ENCODE measurements at regions not wholly inside any gene's neighbourhood (a gene's known extent, or its start where the extent isn't known, plus 50 kb on each side); places are given as distances from the start of the nearest gene placed in this dataset.

DNA sequence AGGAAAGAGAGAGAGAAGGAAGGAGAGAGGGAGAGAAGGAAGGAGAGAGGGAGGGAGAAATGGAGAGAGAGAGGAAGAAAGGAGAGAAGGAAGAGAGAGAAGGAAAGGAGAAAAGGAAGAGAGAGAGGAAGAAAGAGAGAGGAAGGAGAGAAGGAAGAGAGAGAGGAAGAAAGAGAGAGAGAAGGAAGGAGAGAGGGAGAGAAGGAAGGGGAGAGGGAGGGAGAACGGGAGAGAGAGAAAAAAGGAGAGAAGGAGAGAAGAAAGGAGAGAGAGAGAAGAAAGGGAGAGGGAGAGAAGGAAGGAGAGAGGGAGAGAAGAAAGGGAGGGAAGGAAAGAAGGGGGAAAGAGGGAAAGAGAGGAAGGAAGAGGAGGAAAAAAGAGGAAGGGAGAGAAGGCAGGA, 1070.7 kb downstream of the UQCRFS1 start:
- no peak for DNase-seq
- ATAC-seq = no peak
- TF ChIP-seq, protein P1, sequence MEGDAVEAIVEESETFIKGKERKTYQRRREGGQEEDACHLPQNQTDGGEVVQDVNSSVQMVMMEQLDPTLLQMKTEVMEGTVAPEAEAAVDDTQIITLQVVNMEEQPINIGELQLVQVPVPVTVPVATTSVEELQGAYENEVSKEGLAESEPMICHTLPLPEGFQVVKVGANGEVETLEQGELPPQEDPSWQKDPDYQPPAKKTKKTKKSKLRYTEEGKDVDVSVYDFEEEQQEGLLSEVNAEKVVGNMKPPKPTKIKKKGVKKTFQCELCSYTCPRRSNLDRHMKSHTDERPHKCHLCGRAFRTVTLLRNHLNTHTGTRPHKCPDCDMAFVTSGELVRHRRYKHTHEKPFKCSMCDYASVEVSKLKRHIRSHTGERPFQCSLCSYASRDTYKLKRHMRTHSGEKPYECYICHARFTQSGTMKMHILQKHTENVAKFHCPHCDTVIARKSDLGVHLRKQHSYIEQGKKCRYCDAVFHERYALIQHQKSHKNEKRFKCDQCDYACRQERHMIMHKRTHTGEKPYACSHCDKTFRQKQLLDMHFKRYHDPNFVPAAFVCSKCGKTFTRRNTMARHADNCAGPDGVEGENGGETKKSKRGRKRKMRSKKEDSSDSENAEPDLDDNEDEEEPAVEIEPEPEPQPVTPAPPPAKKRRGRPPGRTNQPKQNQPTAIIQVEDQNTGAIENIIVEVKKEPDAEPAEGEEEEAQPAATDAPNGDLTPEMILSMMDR (IDR thresholded peaks at IDR 0.05) = no peak
- Histone ChIP-seq H3K27ac (no peak overlapping the region), H3K4me3 (no peak overlapping the region), H3K36me3 (ENCODE audit: insufficient read depth in 1 of 2, low read depth in 1 of 2) (no peaks in the 10 kb centered on the region), H3K4me1 (no peaks in the 10 kb centered on the region), H3K9me3 (no peaks in the 10 kb centered on the region), H3K27me3 (ENCODE audit: insufficient read depth in 3 of 3, low read length in 2 of 3) (no peaks in the 10 kb centered on the region)
- intact Hi-C loops (cut with DNase I) = no loop called here
- 27 to 86% (median 81%) methylated on average over 1 of the region's 1 CpG for WGBS, 3 donors

DNA sequence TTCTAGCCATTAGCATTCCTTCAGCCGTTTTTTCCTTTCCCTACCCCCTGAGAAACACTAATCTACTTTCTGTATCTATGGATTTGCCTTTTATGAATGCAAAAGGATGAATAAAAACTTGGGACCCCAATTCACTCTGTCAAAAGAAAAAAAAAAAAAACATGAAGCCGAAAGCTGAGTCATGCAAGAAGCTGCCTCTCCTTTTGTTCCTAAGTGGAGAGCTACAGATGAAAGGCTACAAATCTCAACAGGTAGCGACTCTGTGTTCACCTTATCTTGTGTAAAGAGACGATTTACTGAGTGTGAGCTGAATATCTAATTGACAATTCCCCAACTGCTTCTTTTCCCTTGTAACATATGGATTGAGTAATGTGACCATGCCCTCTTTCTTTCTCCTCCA, 1072.8 kb downstream of the UQCRFS1 start:
- intact Hi-C loops (cut with DNase I) = no loop called here
- Histone ChIP-seq H3K4me1 (no peaks in the 10 kb centered on the region), H3K4me3 (no peak overlapping the region), H3K27me3 (ENCODE audit: insufficient read depth in 3 of 3, low read length in 2 of 3) (no peaks in the 10 kb centered on the region), H3K9me3 (no peaks in the 10 kb centered on the region), H3K36me3 (ENCODE audit: insufficient read depth in 1 of 2, low read depth in 1 of 2) (no peaks in the 10 kb centered on the region), H3K27ac (no peak overlapping the region)
- 71 to 74% (median 73%) methylated on average over 4 of the region's 4 CpGs for WGBS, 3 donors
- DNase-seq (no peak), ATAC-seq (no peak)
- TF ChIP-seq, protein P1 (IDR thresholded peaks at IDR 0.05) = no peak

DNA sequence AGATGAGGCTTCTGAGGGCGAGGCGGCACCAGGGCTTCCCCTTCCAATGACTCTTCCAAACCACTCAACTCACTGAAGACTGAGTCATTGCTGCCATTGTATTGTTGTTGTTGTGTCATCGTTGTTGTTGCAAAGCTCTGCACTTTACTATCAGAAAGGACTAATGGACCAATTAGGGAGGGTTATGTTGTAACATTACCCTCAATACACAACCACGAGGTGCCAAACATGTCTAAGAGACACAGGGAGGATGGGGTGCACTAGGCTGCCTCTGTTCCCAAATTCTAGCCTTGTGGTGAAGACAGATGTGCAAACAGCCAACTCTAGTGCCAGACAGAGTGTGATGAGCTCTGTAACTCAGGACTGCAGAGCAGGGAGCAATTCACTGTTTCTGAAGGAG, 1075.2 kb downstream of the UQCRFS1 start:
- TF ChIP-seq, protein P1 (IDR thresholded peaks at IDR 0.05) = no peak
- Histone ChIP-seq H3K4me1 (no peaks in the 10 kb centered on the region), H3K36me3 (ENCODE audit: insufficient read depth in 1 of 2, low read depth in 1 of 2) (no peaks in the 10 kb centered on the region), H3K27me3 (ENCODE audit: insufficient read depth in 3 of 3, low read length in 2 of 3) (no peaks in the 10 kb centered on the region), H3K9me3 (no peaks in the 10 kb centered on the region), H3K27ac (no peak overlapping the region), H3K4me3 (no peak overlapping the region)
- no peak for ATAC-seq
- no peak for DNase-seq
- intact Hi-C loops (cut with DNase I) = no loop called here
- WGBS, 3 donors = 84 to 87% (median 84%) methylated on average over 4 of the region's 4 CpGs

DNA sequence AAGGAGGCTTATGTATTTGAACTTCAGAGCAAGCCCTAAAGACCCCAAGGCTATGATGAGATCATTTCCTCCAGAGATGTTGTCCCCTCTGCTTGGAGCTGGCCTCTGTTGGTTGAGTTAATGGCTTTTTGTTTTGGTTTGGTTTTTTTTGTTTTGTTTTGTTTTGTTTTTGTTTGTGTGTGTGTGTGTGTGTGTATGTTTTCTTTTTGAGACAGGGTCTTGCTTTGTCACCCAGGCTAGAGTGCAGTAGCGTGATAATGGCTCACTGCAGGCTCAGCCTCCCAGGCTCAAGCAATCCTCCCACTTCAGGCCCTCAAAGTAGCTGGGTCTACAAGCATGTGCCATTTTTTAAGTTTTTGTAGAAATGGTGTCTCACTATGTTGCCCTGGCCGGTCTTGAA, 1076.2 kb downstream of the UQCRFS1 start:
- Histone ChIP-seq H3K4me1 (no peaks in the 10 kb centered on the region), H3K4me3 (no peak overlapping the region), H3K27me3 (ENCODE audit: insufficient read depth in 3 of 3, low read length in 2 of 3) (no peaks in the 10 kb centered on the region), H3K27ac (no peak overlapping the region), H3K9me3 (no peaks in the 10 kb centered on the region), H3K36me3 (ENCODE audit: insufficient read depth in 1 of 2, low read depth in 1 of 2) (no peaks in the 10 kb centered on the region)
- no peak for ATAC-seq
- TF ChIP-seq, protein P1 (IDR thresholded peaks at IDR 0.05) = no peak
- intact Hi-C loops (cut with DNase I) = no loop called here
- WGBS, 3 donors = 43 to 75% (median 70%) methylated on average over 2 of the region's 2 CpGs
- DNase-seq = no peak

DNA sequence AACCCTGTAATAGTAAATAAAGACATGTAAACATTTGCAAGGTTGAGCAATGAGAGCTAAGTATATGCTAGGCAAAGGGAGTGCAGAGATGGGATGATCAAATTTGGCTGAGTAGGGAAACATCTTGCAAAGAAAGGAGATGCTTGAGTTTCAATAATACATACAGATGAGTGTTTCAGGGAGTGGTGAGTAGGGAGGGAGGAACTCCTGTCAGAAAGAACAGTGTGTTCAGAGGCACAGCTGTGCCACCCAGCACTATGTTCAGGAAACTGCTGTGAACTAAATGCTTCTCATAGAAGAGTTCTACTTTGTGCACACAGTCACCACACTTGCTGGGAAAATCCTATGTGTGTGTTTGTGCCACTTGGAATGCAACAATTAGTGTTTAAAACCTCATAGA, 1077.1 kb downstream of the UQCRFS1 start:
- Histone ChIP-seq H3K4me3 (no peak overlapping the region), H3K9me3 (no peaks in the 10 kb centered on the region), H3K36me3 (ENCODE audit: insufficient read depth in 1 of 2, low read depth in 1 of 2) (no peaks in the 10 kb centered on the region), H3K4me1 (no peaks in the 10 kb centered on the region), H3K27ac (no peak overlapping the region), H3K27me3 (ENCODE audit: insufficient read depth in 3 of 3, low read length in 2 of 3) (no peaks in the 10 kb centered on the region)
- DNase-seq = no peak
- TF ChIP-seq, protein P1 (IDR thresholded peaks at IDR 0.05) = no peak
- no peak for ATAC-seq
- intact Hi-C loops (cut with DNase I) = no loop called here

Data from psoas muscle (tissue), 7 donors.